Heart left ventricle (tissue), 16 donors: ENCODE measurements at regions not wholly inside any gene's neighbourhood (a gene's known extent, or its start where the extent isn't known, plus 50 kb on each side); places are given as distances from the start of the nearest gene placed in this dataset.

ENCODE experiments used
- ATAC-seq, 4 donors: fragments of 200-7000 bp; cut with Tn5 transposase; one replicate each; pipeline ENCODE4 v1.9.1; 2020 to 2022; ENCODE audit warnings: moderate library complexity in 4 of 4, mild to moderate bottlenecking in 3 of 4, moderate number of reproducible peaks in 1 of 4
- DNase-seq, 5 donors: peaks; one replicate each; pipeline ENCODE4 v3.0.0-alpha.2; 2020
- H3K27ac ChIP-seq, 12 donors: fragments of 200-600 bp; sonication (generic) in 4 of 12; one replicate each; pipeline versions ENCODE4 v1.5.0 to v1.8.0; 2016 to 2022; ENCODE audit warnings: mild to moderate bottlenecking in 2 of 12
- H3K27me3 ChIP-seq, 9 donors: fragments of 200-600 bp; sonication (generic) in 2 of 9; one replicate each; pipeline versions ENCODE4 v1.5.1 to v1.8.0; 2016 to 2022; ENCODE audit warnings: mild to moderate bottlenecking in 3 of 9
- H3K36me3 ChIP-seq, 9 donors: fragments of 200-600 bp; sonication (generic) in 2 of 9; one replicate each; pipeline versions ENCODE4 v1.5.0 to v1.8.0; 2018 to 2022; ENCODE audit warnings: mild to moderate bottlenecking in 2 of 9
- H3K4me1 ChIP-seq, 12 donors: fragments of 200-600 bp; sonication (generic) in 4 of 12; one replicate each; pipeline versions ENCODE4 v1.5.0 to v1.8.0; 2016 to 2022; ENCODE audit warnings: mild to moderate bottlenecking in 3 of 12
- H3K4me3 ChIP-seq, 12 donors: fragments of 200-600 bp; sonication (generic) in 4 of 12; one replicate each; pipeline versions ENCODE4 v1.5.0 to v1.8.0; 2017 to 2022; ENCODE audit warnings: mild to moderate bottlenecking in 9 of 12, moderate library complexity in 4 of 12
- H3K9me3 ChIP-seq, 12 donors: fragments of 200-600 bp; sonication (generic) in 4 of 12; one replicate each; pipeline versions ENCODE4 v1.5.0 to v1.8.0; 2016 to 2022; ENCODE audit warnings: mild to moderate bottlenecking in 1 of 12
- CTCF ChIP-seq, 12 donors: fragments of 200-600 bp; sonication (generic) in 4 of 12; IDR thresholded peaks; one replicate each; pipeline versions ENCODE4 v1.5.0 to v1.8.0; 2018 to 2022; ENCODE audit warnings: antibody characterized with exemption in 12 of 12, mild to moderate bottlenecking in 5 of 12
- POLR2A ChIP-seq, 2 donors: fragments of 450-650 bp; IDR thresholded peaks; one replicate each; pipeline ENCODE4 v1.6.1; 2017; ENCODE audit warnings: antibody characterized with exemption in 2 of 2, mild to moderate bottlenecking in 2 of 2, moderate library complexity in 2 of 2
- WGBS, 4 donors: extraction: QIAGEN DNeasy Blood & Tissue Kit in 2 of 4; methylation state at CpG; one replicate each; pipeline versions ENCODE4 v1.1.5 to v1.1.7; 2013 to 2018; 5-methylcytosine and 5-hydroxymethylcytosine counted together
- intact Hi-C, 10 donors: fragments of 100-400 bp; cut with DNase I; formaldehyde crosslinking; loops; one replicate each; pipeline versions ENCODE4 v1.11.1 to v1.14.2; 2022
- donor health status: ischemic (EF 13 %, LVEDD 7.1; RV severe dilation, severe dysfunction).
- donor health status: healthy with polysubstance abuse.
- donor health status: DM: no; HTN: yes; CAD: no.
- donor health status: DM: no; HTN: no; CAD: no.
- donor health status: ischemic (EF 25% LVEDD 6.9; RV normal size, moderate dysfunction).
- donor health status: ischemic (EF 25% LVEDD 5.7; RV mildly dilated, moderate dysfunction).
- donor health status: healthy.
- donor health status: DM: yes; HTN: yes; CAD: no.
- donor health status: ischemic (EF 35%, LVEDD 5.7; RV mildly dilated, moderate dysfunction).
- donor health status: nonischemic (EF 11% LVEDD 7.7; RV severe dilation, severe dysfunction).
- donor health status: DM: yes; HTN: yes; CAD: no.
- donor health status: PGD.
- donor health status: ischemic (EF 29% LVEDD 5.4; RV normal size, mild dysfunction).
- donor health status: nonischemic (EF 23%, LVEDD 6.1; RV moderate dilation, normal function).

- no peak for DNase-seq
- Histone ChIP-seq H3K27me3 (peaks cover 0 to 5% (median 0%) of the 10 kb centered on the region in 9 donors), H3K9me3 (no peaks in the 10 kb centered on the region), H3K4me1 (peaks cover 0 to 9% (median 0%) of the 10 kb centered on the region in 12 donors), H3K27ac (no peak overlapping the region), H3K4me3 (no peak overlapping the region), H3K36me3 (no peaks in the 10 kb centered on the region)
- intact Hi-C loops = no loop called here
- ATAC-seq = no peak
- TF ChIP-seq CTCF (IDR thresholded peaks at IDR 0.05) (no peak), POLR2A (IDR thresholded peaks at IDR 0.05) (no peak)
- 74 to 92% (median 83%) methylated on average over 3 of the region's 3 CpGs for WGBS, 4 donors
These were observed 192.3 kb upstream of the NSMCE3 start for GRCh38 chr15:29461877-29462276.

- no peak for TF ChIP-seq POLR2A (IDR thresholded peaks at IDR 0.05)
- TF ChIP-seq CTCF (IDR thresholded peaks at IDR 0.05) = no peak
- no peak overlapping the region for H3K4me3 ChIP-seq
- DNase-seq (no peak), ATAC-seq (no peak)
- H3K9me3 ChIP-seq = no peaks in the 10 kb centered on the region
- intact Hi-C loops = loop anchor here in 1 of 10 donors (5.0 kb wide), 1 partner anchor 471 kb away; no protein-coding TSS in a partner anchor
- no peak overlapping the region for H3K27ac ChIP-seq
- peaks cover 0 to 5% (median 0%) of the 10 kb centered on the region in 9 donors for H3K27me3 ChIP-seq
- 76 to 80% (median 80%) methylated on average over 7 of the region's 7 CpGs for WGBS, 4 donors
- no peaks in the 10 kb centered on the region for H3K36me3 ChIP-seq
- peaks cover 0 to 7% (median 0%) of the 10 kb centered on the region in 12 donors for H3K4me1 ChIP-seq
These were observed 188.7 kb upstream of the NSMCE3 start for GRCh38 chr15:29458361-29458760.

- 82 to 90% (median 87%) methylated on average over 6 of the region's 6 CpGs for WGBS, 4 donors
- intact Hi-C loops = loop anchor here in 1 of 10 donors (5.0 kb wide), 1 partner anchor 470 kb away; no protein-coding TSS in a partner anchor
- ATAC-seq = no peak
- Histone ChIP-seq H3K4me3 (no peak overlapping the region), H3K27ac (no peak overlapping the region), H3K27me3 (peaks cover 0 to 3% (median 0%) of the 10 kb centered on the region in 9 donors), H3K36me3 (no peaks in the 10 kb centered on the region), H3K4me1 (peaks cover 0 to 9% (median 0%) of the 10 kb centered on the region in 12 donors), H3K9me3 (no peaks in the 10 kb centered on the region)
- DNase-seq = no peak
- TF ChIP-seq POLR2A (IDR thresholded peaks at IDR 0.05) = no peak
- TF ChIP-seq CTCF (IDR thresholded peaks at IDR 0.05) = no peak
These were observed 188.1 kb upstream of the NSMCE3 start for GRCh38 chr15:29457729-29458128.

- no peaks in the 10 kb centered on the region for H3K9me3 ChIP-seq
- 55 to 67% (median 61%) methylated on average over 8 of the region's 8 CpGs for WGBS, 4 donors
- intact Hi-C loops = loop anchor here in 1 of 10 donors (5.0 kb wide), 1 partner anchor 470 kb away; no protein-coding TSS in a partner anchor
- H3K36me3 ChIP-seq = no peaks in the 10 kb centered on the region
- H3K27me3 ChIP-seq = no peaks in the 10 kb centered on the region
- TF ChIP-seq CTCF (IDR thresholded peaks at IDR 0.05) (no peak), POLR2A (IDR thresholded peaks at IDR 0.05) (no peak)
- H3K4me3 ChIP-seq = no peak overlapping the region
- no peak for ATAC-seq
- no peak for DNase-seq
- H3K4me1 ChIP-seq = peaks cover 0 to 9% (median 0%) of the 10 kb centered on the region in 12 donors
- no peak overlapping the region for H3K27ac ChIP-seq
These were observed 187.3 kb upstream of the NSMCE3 start for GRCh38 chr15:29456964-29457363.
